ENCODE measurements at regions not wholly inside any gene's neighbourhood (a gene's known extent, or its start where the extent isn't known, plus 50 kb on each side); places are given as distances from the start of the nearest gene placed in this dataset.

GRCh38 chr13:30147421-30147820, 159.9 kb downstream of the KATNAL1 start:
- Histone ChIP-seq H3K4me3 (ENCODE audit: insufficient read depth in 1 of 2, low read depth in 1 of 2, low read length in 2 of 2) (no peak overlapping the region), H2BK5ac (ENCODE audit: low read depth, low read length, poor library complexity, severe bottlenecking) (no peak overlapping the region), H2AFZ (ENCODE audit: low read depth, low read length) (no peak overlapping the region), H3K79me1 (replicated peaks; ENCODE audit: low read length, poor library complexity, severe bottlenecking) (no peaks in the 10 kb centered on the region), H2BK12ac (ENCODE audit: low read length in 2 of 2) (peak overlapping the region in 1 of 2 experiments; percentile 34), H3K27ac (ENCODE audit: low read length, poor library complexity, severe bottlenecking) (no peak overlapping the region), H3K36me3 (ENCODE audit: control insufficient read depth in 1 of 2, insufficient read depth in 2 of 2, low read depth in 1 of 2, low read length in 2 of 2) (no peaks in the 10 kb centered on the region), H3K27me3 (ENCODE audit: control insufficient read depth in 1 of 2, insufficient read depth in 1 of 2, low read length in 2 of 2) (peaks cover 0 to 29% of the 10 kb centered on the region in 2 experiments), H2BK120ac (ENCODE audit: low read depth, low read length) (no peak overlapping the region), H2BK15ac (ENCODE audit: low read depth, poor library complexity, severe bottlenecking) (no peak overlapping the region), H4K8ac (ENCODE audit: low read length) (no peak overlapping the region), H3K4me2 (ENCODE audit: low read length, poor library complexity, severe bottlenecking) (no peak overlapping the region), H3K4me1 (ENCODE audit: control insufficient read depth, insufficient read depth, low read depth, low read length) (peaks cover 15% of the 10 kb centered on the region), H3K9ac (ENCODE audit: low read length) (no peak overlapping the region), H3K18ac (ENCODE audit: low read depth in 1 of 2, low read length in 2 of 2) (no peak overlapping the region), H3K9me3 (ENCODE audit: control insufficient read depth, low read length) (peaks cover 7% of the 10 kb centered on the region), H3K23ac (ENCODE audit: low read length in 2 of 2) (no peak overlapping the region), H2AK5ac (ENCODE audit: low read length, severe bottlenecking) (no peak overlapping the region), H3K4ac (ENCODE audit: low read depth in 1 of 2, low read length in 2 of 2) (no peak overlapping the region), H4K91ac (ENCODE audit: low read length) (no peak overlapping the region), H3K14ac (ENCODE audit: low read length in 2 of 2) (no peak overlapping the region)
- DNase-seq, result no peak
- 84% methylated on average over 2 of the region's 2 CpGs for WGBS

- Histone ChIP-seq H3K4me3 (ENCODE audit: insufficient read depth in 1 of 2, low read depth in 1 of 2, low read length in 2 of 2) (no peak overlapping the region), H4K91ac (ENCODE audit: low read length) (no peak overlapping the region), H2AFZ (ENCODE audit: low read depth, low read length) (no peak overlapping the region), H3K14ac (ENCODE audit: low read length in 2 of 2) (no peak overlapping the region), H3K23ac (ENCODE audit: low read length in 2 of 2) (no peak overlapping the region), H2BK15ac (ENCODE audit: low read depth, poor library complexity, severe bottlenecking) (no peak overlapping the region), H3K9ac (ENCODE audit: low read length) (no peak overlapping the region), H2BK12ac (ENCODE audit: low read length in 2 of 2) (peak overlapping the region in 1 of 2 experiments; percentile 14), H3K4ac (ENCODE audit: low read depth in 1 of 2, low read length in 2 of 2) (no peak overlapping the region), H3K36me3 (ENCODE audit: control insufficient read depth in 1 of 2, insufficient read depth in 2 of 2, low read depth in 1 of 2, low read length in 2 of 2) (no peaks in the 10 kb centered on the region), H2BK120ac (ENCODE audit: low read depth, low read length) (no peak overlapping the region), H2BK5ac (ENCODE audit: low read depth, low read length, poor library complexity, severe bottlenecking) (no peak overlapping the region), H3K4me1 (ENCODE audit: control insufficient read depth, insufficient read depth, low read depth, low read length) (peaks cover 16% of the 10 kb centered on the region), H3K27me3 (ENCODE audit: control insufficient read depth in 1 of 2, insufficient read depth in 1 of 2, low read length in 2 of 2) (peaks cover 0 to 25% of the 10 kb centered on the region in 2 experiments), H3K79me1 (replicated peaks; ENCODE audit: low read length, poor library complexity, severe bottlenecking) (no peaks in the 10 kb centered on the region), H3K27ac (ENCODE audit: low read length, poor library complexity, severe bottlenecking) (no peak overlapping the region), H2AK5ac (ENCODE audit: low read length, severe bottlenecking) (no peak overlapping the region), H4K8ac (ENCODE audit: low read length) (no peak overlapping the region), H3K9me3 (ENCODE audit: control insufficient read depth, low read length) (peaks cover 7% of the 10 kb centered on the region), H3K18ac (ENCODE audit: low read depth in 1 of 2, low read length in 2 of 2) (no peak overlapping the region), H3K4me2 (ENCODE audit: low read length, poor library complexity, severe bottlenecking) (no peak overlapping the region)
- DNase-seq, result no peak
- WGBS, result 97% methylated on average over 4 of the region's 4 CpGs
Measured at GRCh38 chr13:30147015-30147414, 160.3 kb downstream of the KATNAL1 start.

DNA sequence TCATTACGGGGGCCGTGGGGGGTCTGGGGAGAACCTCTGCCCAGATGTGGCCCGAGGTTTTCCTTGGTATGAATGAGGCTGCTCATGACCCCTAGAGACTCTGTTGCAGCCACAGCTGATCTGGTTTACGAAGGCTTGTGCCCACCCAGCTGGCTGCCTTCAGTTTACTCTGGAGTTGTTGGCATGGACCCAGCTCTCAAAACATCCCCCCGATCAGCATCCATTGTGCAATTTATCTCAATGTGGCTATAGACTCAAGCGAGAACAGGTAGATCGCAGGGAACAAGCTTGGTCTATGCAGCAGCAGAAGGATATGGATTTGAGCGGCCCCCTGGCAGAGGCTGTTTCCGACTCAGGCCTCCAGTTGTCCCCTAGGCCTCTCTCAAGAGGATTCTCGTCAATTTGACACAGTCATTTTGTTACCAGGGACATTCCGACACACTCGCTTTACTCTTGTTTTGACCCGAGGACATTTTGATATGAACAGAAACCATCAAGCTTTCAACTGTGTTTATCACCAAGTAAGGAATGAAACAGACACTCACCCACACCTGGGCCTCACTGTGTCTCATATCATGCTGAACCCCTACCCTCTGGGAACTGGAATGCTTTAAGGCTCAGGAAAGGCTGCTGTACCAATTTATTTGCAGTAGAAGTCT, 161.5 kb downstream of the KATNAL1 start:
- Histone ChIP-seq H3K23ac (ENCODE audit: low read length in 2 of 2) (no peak overlapping the region), H2AFZ (ENCODE audit: low read depth, low read length) (no peak overlapping the region), H3K14ac (ENCODE audit: low read length in 2 of 2) (no peak overlapping the region), H2AK5ac (ENCODE audit: low read length, severe bottlenecking) (peak overlapping the region; percentile 28), H3K36me3 (ENCODE audit: control insufficient read depth in 1 of 2, insufficient read depth in 2 of 2, low read depth in 1 of 2, low read length in 2 of 2) (no peaks in the 10 kb centered on the region), H3K4me2 (ENCODE audit: low read length, poor library complexity, severe bottlenecking) (no peak overlapping the region), H4K91ac (ENCODE audit: low read length) (no peak overlapping the region), H3K4me1 (ENCODE audit: control insufficient read depth, insufficient read depth, low read depth, low read length) (peaks cover 14% of the 10 kb centered on the region), H3K4me3 (ENCODE audit: insufficient read depth in 1 of 2, low read depth in 1 of 2, low read length in 2 of 2) (no peak overlapping the region), H3K18ac (ENCODE audit: low read depth in 1 of 2, low read length in 2 of 2) (no peak overlapping the region), H2BK12ac (ENCODE audit: low read length in 2 of 2) (peak overlapping the region in 1 of 2 experiments; percentile 71), H2BK15ac (ENCODE audit: low read depth, poor library complexity, severe bottlenecking) (no peak overlapping the region), H3K27ac (ENCODE audit: low read length, poor library complexity, severe bottlenecking) (no peak overlapping the region), H3K9me3 (ENCODE audit: control insufficient read depth, low read length) (peaks cover 7% of the 10 kb centered on the region), H3K27me3 (ENCODE audit: control insufficient read depth in 1 of 2, insufficient read depth in 1 of 2, low read length in 2 of 2) (peaks cover 0 to 14% of the 10 kb centered on the region in 2 experiments), H3K9ac (ENCODE audit: low read length) (no peak overlapping the region), H3K4ac (ENCODE audit: low read depth in 1 of 2, low read length in 2 of 2) (no peak overlapping the region), H2BK120ac (ENCODE audit: low read depth, low read length) (no peak overlapping the region), H2BK5ac (ENCODE audit: low read depth, low read length, poor library complexity, severe bottlenecking) (no peak overlapping the region), H4K8ac (ENCODE audit: low read length) (no peak overlapping the region), H3K79me1 (replicated peaks; ENCODE audit: low read length, poor library complexity, severe bottlenecking) (no peaks in the 10 kb centered on the region)
- WGBS, result 93% methylated on average over 13 of the region's 13 CpGs
- DNase-seq, result no peak

DNA sequence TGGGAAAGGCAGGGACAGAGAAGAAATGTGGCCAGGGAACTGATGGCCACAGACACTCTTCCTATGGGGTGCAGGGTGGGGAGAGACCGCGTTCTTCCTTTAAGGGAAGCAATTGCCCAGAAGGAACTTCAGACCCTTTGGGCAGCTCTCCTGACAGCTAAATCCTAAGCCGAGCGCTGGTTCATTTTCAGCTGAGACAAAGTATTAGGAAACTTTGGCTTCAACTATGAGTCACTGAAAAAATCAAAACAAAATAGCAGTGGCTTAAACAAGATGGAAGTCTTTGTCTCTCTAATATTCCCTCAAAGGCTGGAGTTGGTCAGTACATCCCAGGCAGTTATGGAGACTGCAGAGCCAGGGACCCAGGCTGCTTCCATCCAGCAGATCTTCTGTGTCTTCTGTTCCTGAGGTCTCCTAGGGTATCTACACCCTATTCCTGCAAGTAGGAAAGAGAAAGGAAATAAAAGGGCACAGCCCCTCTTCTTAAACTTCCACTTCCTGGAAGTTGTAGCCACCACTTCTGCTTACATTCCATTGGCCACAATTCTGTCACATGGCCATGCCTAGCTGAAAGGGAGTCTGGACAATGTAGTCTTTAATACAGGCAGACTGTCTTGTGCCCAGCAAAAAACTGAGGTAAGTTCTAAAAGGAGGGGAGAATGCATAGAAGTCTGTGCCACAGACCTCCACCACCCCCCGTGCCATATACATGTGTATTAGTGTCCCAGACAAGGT, 163.5 kb downstream of the KATNAL1 start:
- 65% methylated on average over 5 of the region's 5 CpGs for WGBS
- Histone ChIP-seq H2BK15ac (ENCODE audit: low read depth, poor library complexity, severe bottlenecking) (no peak overlapping the region), H4K91ac (ENCODE audit: low read length) (peak overlapping the region; percentile 93), H2BK120ac (ENCODE audit: low read depth, low read length) (peak overlapping the region; percentile 83), H3K27ac (ENCODE audit: low read length, poor library complexity, severe bottlenecking) (peak overlapping the region; percentile 89), H2AFZ (ENCODE audit: low read depth, low read length) (peak overlapping the region; percentile 36), H3K14ac (ENCODE audit: low read length in 2 of 2) (peak overlapping the region in 1 of 2 experiments; percentile 82), H2BK5ac (ENCODE audit: low read depth, low read length, poor library complexity, severe bottlenecking) (no peak overlapping the region), H3K36me3 (ENCODE audit: control insufficient read depth in 1 of 2, insufficient read depth in 2 of 2, low read depth in 1 of 2, low read length in 2 of 2) (no peaks in the 10 kb centered on the region), H3K9me3 (ENCODE audit: control insufficient read depth, low read length) (peaks cover 7% of the 10 kb centered on the region), H3K27me3 (ENCODE audit: control insufficient read depth in 1 of 2, insufficient read depth in 1 of 2, low read length in 2 of 2) (no peaks in the 10 kb centered on the region), H4K8ac (ENCODE audit: low read length) (peak overlapping the region; percentile 79), H3K4me1 (ENCODE audit: control insufficient read depth, insufficient read depth, low read depth, low read length) (peaks cover 11% of the 10 kb centered on the region), H3K9ac (ENCODE audit: low read length) (peak overlapping the region; percentile 57), H2BK12ac (ENCODE audit: low read length in 2 of 2) (peak overlapping the region; percentile 51 to 96), H3K4me2 (ENCODE audit: low read length, poor library complexity, severe bottlenecking) (no peak overlapping the region), H3K4ac (ENCODE audit: low read depth in 1 of 2, low read length in 2 of 2) (peak overlapping the region; percentile 90 to 97), H2AK5ac (ENCODE audit: low read length, severe bottlenecking) (peak overlapping the region; percentile 40), H3K4me3 (ENCODE audit: insufficient read depth in 1 of 2, low read depth in 1 of 2, low read length in 2 of 2) (peak overlapping the region in 1 of 2 experiments; percentile 21), H3K23ac (ENCODE audit: low read length in 2 of 2) (no peak overlapping the region), H3K79me1 (replicated peaks; ENCODE audit: low read length, poor library complexity, severe bottlenecking) (no peaks in the 10 kb centered on the region), H3K18ac (ENCODE audit: low read depth in 1 of 2, low read length in 2 of 2) (peak overlapping the region; percentile 80 to 96)
- DNase-seq, result peak; percentile 88

Data from mesenchymal stem cell (in vitro differentiated cells and primary cell).